ENCODE measurements at regions not wholly inside any gene's neighbourhood (a gene's known extent, or its start where the extent isn't known, plus 50 kb on each side); places are given as distances from the start of the nearest gene placed in this dataset.
"Not testable (repeated sequence)": the region's sequence is repeated elsewhere in the genome, so short reads cannot be mapped to it uniquely, and the experiment has no call there.

DNA sequence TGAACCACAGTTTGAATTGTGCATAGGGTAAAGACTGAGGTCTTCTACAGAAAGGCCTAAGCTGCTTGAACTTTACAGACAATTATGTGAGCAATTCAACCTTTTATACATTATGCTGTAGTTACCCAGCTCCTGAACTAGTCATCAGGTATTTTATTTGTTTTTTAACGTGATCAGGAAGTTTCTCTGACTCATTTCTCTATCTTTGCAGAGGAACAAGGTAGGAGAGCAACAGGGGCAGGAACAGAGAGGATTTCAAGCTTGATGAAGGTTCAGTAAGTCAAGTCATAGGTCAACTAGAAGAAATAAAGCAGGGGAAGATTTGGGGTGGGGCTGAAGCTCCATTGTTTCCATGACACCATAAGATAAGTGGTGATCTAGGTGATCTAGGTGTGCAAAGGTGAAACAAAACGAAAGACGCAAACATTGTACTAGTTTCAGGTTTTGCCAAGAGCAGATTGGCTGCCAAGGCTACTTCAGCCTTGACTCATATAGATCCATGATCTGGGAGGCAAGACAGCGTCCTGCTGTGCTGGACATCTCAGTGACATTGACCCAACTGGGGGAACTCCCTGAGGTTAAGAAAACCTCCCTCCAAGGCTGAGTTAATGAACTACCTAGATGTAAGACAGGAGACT, 198.1 kb downstream of the DAD1 start:
- no peak for DNase-seq (ENCODE audit: low read depth in 4 of 4, low spot score in 1 of 4)

GRCh38 chr14:22390195-22390594, 198.8 kb downstream of the DAD1 start:
- no peak for DNase-seq (ENCODE audit: low read depth in 4 of 4, low spot score in 1 of 4)

GRCh38 chr14:22388669-22389595, 200.1 kb downstream of the DAD1 start:
- no peak for DNase-seq (ENCODE audit: low read depth in 4 of 4, low spot score in 1 of 4)

GRCh38 chr14:22387776-22388241, 201.2 kb downstream of the DAD1 start:
- no peak for DNase-seq (ENCODE audit: low read depth in 4 of 4, low spot score in 1 of 4)

DNA sequence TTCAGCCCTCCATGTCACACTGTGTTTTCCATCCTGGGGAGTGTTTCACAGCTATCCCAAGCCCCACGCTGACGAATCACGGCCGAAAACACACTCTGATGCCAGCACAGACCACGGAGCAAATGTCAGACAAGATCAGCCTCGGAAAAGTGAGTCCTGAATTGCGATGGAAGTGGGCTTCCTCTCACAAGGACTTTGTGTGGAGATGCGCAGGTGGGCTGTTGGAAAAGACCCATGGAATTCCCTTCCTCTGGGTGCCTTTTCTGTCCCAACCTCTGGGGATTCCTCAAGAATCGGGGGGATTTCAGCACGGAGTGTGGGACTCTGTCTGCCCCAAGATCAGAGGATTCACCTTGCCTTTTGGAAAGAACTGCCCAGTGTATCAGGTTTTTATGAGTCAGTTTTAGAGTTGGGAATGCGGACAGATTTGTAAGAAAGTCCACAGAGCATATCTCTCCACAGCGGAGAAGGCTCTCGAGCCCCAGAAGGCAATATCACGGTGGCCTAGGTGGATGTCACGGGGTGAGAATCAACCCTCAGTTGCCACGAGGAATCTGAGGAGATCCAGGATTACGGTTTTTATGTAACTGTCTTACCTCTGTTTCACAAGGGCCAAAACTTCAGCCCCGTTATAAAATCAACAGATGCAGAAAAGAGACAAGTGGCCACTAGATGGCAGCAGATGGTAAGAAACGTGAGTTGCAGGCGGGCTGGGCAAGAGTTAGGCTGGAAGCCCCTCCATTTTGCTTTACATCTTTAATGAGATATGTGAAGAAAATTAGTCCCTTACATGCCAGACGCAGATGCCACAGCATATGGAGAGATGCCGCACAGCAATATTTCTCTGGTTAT, 201.9 kb downstream of the DAD1 start:
- no peak for DNase-seq (ENCODE audit: low read depth in 4 of 4, low spot score in 1 of 4)

GRCh38 chr14:22384974-22385526, 204.0 kb downstream of the DAD1 start:
- no peak for DNase-seq (ENCODE audit: low read depth in 4 of 4, low spot score in 1 of 4)

DNA sequence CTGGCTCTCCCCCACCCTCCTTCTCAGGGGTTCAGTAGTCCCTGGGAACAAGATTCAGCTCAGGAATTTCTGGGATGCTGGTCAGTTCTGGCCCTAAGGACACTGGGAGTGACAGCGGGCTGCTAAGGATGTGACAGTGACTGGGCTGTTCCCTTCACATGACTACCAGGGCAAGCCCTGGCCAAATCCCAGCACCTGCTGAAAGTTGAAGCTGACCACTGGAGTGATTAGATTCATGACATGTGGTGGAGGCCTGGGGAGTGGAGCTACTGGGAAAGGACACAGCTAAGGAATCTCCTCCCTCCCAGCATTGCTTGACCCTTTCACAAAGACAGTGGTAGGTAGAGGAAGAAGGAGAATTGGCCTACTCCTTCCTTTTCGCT, 204.9 kb downstream of the DAD1 start:
- DNase-seq (ENCODE audit: low read depth in 4 of 4, low spot score in 1 of 4) = no peak

GRCh38 chr14:22383515-22384166, 205.4 kb downstream of the DAD1 start:
- no peak for DNase-seq (ENCODE audit: low read depth in 4 of 4, low spot score in 1 of 4)

GRCh38 chr14:22382955-22383354, 206.1 kb downstream of the DAD1 start:
- DNase-seq (ENCODE audit: low read depth in 4 of 4, low spot score in 1 of 4) = no peak

- DNase-seq (ENCODE audit: low read depth in 4 of 4, low spot score in 1 of 4) = no peak
Measured at GRCh38 chr14:22382395-22382794, 206.6 kb downstream of the DAD1 start.

- no peak for DNase-seq (ENCODE audit: low read depth in 4 of 4, low spot score in 1 of 4)
Measured at GRCh38 chr14:22381766-22382165, 207.3 kb downstream of the DAD1 start.

GRCh38 chr14:22381408-22381760, 207.6 kb downstream of the DAD1 start:
- no peak for DNase-seq (ENCODE audit: low read depth in 4 of 4, low spot score in 1 of 4)

- no peak for DNase-seq (ENCODE audit: low read depth in 4 of 4, low spot score in 1 of 4)
Measured at GRCh38 chr14:22380571-22381407, 208.2 kb downstream of the DAD1 start.

DNA sequence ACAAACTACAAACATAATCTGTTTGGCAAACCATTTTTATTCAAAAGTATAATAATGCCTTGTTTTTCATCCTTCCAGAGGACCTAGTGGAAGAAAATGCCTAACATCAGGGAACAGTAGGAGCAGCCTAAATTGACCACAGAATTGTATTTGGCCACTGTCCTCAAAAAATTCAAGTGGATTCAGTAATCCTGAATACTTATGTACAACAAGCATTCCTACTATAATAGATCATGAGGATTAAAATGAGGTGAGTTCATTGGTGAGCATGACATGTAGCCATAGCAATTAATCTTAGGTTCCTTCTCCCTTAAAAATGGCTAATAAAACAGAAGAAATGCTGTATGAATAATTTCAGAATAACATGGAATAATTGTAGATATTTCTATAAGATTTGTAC, 209.3 kb downstream of the DAD1 start:
- no peak for DNase-seq (ENCODE audit: low read depth in 4 of 4, low spot score in 1 of 4)

DNA sequence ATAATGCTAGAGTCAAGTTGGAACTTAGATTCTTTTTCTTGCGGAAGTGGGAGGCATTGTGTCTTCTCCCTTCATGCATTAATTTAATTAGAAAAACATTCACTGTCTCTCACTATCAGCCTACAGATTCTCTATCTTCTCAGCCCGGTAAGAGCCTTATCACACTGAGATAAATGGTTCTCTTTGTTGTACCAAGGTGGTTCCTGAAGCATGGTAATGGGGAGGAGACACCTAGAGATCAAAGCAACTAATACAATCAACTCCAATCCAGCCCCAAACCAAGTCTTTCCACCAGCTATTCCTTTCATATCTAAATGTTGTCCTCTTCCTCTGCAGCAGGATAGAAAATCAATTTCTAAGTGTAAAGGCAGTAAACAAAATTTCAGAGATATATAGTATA, 210.8 kb downstream of the DAD1 start:
- no peak for DNase-seq (ENCODE audit: low read depth in 4 of 4, low spot score in 1 of 4)

DNA sequence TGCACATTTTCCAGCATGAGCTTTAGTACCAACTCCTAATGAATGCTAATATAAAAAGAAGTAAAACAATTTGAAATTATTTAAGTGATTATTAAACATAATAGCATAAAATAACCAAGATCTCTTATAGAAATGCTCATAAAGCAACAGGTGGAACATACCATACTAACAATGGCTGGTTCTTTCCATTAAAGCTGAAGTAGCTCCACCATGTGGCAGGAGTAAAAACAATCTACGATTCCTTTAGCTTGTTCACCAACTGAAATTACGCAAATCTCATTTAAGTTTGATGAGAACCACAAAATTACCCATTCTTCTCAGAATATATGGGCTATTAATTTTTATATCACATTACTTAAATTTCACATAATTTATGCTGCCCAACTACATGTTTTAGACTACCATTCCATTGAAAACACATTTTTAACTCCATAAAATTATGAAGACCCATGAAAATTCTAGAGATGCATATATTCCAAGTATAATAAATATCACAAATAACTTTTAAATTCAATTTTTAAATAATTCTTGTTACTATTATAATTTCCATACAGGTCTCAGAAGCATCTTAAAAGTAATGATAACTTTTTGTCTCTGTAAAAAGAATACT, 213.6 kb downstream of the DAD1 start:
- DNase-seq (ENCODE audit: low read depth in 4 of 4, low spot score in 1 of 4) = no peak

DNA sequence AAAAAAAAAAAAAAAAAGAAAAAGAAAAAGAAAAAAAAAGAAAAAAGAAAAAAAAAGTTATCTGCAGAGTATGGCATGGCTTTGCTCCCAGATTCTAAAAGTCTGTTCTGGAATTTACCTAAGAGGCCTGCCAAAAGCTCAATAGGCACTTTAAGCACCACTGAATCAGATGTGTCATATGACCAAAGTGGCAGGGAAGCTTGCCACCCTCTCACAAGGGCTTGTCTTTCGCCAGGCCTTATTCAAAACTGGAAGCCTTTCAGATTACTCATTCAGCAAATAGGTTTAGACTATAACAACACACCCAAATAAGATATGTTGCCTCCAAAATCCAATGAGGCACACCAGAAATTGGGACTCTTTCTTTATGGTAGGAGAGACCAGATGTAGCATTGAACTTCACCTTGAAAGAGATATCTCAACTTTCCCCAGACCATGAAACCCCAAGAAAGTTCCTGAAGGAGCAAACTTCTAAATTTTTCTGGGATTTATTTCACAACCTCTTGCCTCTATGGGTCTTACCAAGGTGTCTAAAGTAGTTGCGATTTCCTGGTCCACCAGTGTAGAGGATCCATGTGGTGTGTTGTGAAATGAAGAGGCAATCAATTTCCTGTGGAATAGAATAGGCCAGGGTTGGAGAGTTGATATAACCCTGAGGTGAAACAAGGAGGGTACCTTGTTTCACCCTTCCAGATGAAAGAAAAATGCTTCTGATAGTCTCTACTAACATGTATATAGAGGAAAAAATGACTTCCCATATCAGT, 218.8 kb downstream of the DAD1 start:
- DNase-seq (ENCODE audit: low read depth in 4 of 4, low spot score in 1 of 4) = no peak

DNA sequence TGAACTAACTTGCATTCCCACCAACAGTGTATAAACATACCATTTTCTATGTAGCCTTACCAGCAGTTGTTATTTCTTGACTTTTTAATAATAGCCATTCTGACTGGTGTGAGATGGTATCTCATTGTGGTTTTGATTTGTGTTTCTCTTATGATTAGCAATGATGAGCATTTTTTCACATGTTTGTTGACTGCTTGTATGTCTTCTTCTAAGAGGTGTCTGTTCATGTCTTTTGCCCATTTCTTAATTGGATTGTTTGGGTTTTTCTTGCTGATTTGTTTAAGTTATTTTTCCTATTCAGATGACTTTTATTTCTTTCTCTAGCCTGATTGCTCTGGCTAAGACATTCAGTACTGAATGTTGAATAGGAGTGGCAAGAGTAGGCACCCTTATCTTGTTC, 230.3 kb downstream of the DAD1 start:
- DNase-seq (ENCODE audit: low read depth in 4 of 4, low spot score in 1 of 4) = no peak

DNA sequence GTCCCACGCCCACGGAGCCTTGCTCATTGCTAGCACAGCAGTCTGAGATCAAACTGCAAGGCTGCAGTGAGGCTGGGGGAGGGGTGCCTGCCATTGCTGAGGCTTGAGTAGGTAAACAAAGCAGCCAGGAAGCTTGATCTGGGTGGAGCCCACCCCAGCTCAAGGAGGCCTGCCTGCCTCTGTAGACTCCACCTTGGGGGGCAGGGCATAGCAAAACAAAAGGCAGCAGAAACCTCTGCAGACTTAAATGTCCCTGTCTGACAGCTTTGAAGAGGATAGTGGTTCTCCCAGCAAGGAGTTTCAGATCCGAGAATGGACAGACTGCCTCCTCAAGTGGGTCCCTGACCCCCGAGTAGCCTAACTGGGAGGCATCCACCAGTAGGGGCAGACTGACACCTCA, 239.7 kb downstream of the DAD1 start:
- not testable (repeated sequence) for DNase-seq (ENCODE audit: low read depth in 4 of 4, low spot score in 1 of 4)
